GM23338 (cell line): ENCODE measurements at regions not wholly inside any gene's neighbourhood (a gene's known extent, or its start where the extent isn't known, plus 50 kb on each side); places are given as distances from the start of the nearest gene placed in this dataset.

Experiments
- ATAC-seq: fragments of 200-7000 bp; cut with Tn5 transposase; 3 replicates; pipeline ENCODE4 v1.9.1; 2020
- DNase-seq: peaks from one replicate; pipeline ENCODE4 v3.0.0-alpha.2; 2015; ENCODE audit warnings: low spot score
- H2AFZ ChIP-seq: fragments of 200-600 bp; sonication (generic); 2 replicates; pipeline ENCODE4 v1.8.0; 2016; ENCODE audit warnings: antibody characterized with exemption, mild to moderate bottlenecking, moderate library complexity
- H3F3A ChIP-seq: fragments of 200-600 bp; sonication (generic); replicated peaks from 2 replicates; pipeline ENCODE4 v1.8.0; 2017; ENCODE audit warnings: antibody characterized with exemption, mixed run types, low read depth
- H3K27ac ChIP-seq: fragments of 200-600 bp; sonication (generic); 2 replicates; pipeline ENCODE4 v1.6.1; 2016; ENCODE audit warnings: low read depth
- H3K27me3 ChIP-seq: fragments of 200-600 bp; sonication (generic); 2 replicates; pipeline ENCODE4 v1.8.0; 2016; ENCODE audit warnings: mild to moderate bottlenecking, mixed run types, moderate library complexity; ENCODE audit not compliant: insufficient read depth
- H3K36me3 ChIP-seq: fragments of 200-600 bp; sonication (generic); 2 replicates; pipeline ENCODE4 v1.8.0; 2016; ENCODE audit warnings: mild to moderate bottlenecking; ENCODE audit not compliant: insufficient read depth
- H3K4me1 ChIP-seq: fragments of 200-600 bp; sonication (generic); 2 replicates; pipeline ENCODE4 v1.8.0; 2016; ENCODE audit warnings: mild to moderate bottlenecking, moderate library complexity; ENCODE audit not compliant: insufficient read depth
- H3K4me2 ChIP-seq: fragments of 200-600 bp; sonication (generic); 2 replicates; pipeline ENCODE4 v1.7.1; 2017; ENCODE audit warnings: mixed run types
- H3K4me3 ChIP-seq: fragments of 200-600 bp; sonication (generic); 2 replicates; pipeline ENCODE4 v1.6.1; 2016; ENCODE audit warnings: mixed run types
- H3K79me2 ChIP-seq: fragments of 200-600 bp; sonication (generic); replicated peaks from 2 replicates; pipeline ENCODE4 v1.8.0; 2017; ENCODE audit warnings: mild to moderate bottlenecking; ENCODE audit not compliant: insufficient read depth
- H3K9me2 ChIP-seq: fragments of 200-600 bp; sonication (generic); 2 replicates; pipeline ENCODE4 v1.8.0; 2017; ENCODE audit not compliant: insufficient read depth
- H4K20me1 ChIP-seq: fragments of 200-600 bp; sonication (generic); replicated peaks from 2 replicates; pipeline ENCODE4 v1.8.0; 2017; ENCODE audit warnings: mild to moderate bottlenecking; ENCODE audit not compliant: insufficient read depth
- H3K27ac Mint-ChIP-seq: 2 replicates; pipeline ENCODE4 v1.8.0; 2020; ENCODE audit warnings: inconsistent platforms, mild to moderate bottlenecking, moderate library complexity, mixed read lengths
- H3K27me3 Mint-ChIP-seq: 3 replicates; pipeline ENCODE4 v1.8.0; 2022; ENCODE audit warnings: low read depth, mild to moderate bottlenecking, moderate library complexity, mixed read lengths, inconsistent platforms; ENCODE audit not compliant: insufficient read depth, poor library complexity
- H3K36me3 Mint-ChIP-seq: 3 replicates; pipeline ENCODE4 v1.8.0; 2021; ENCODE audit warnings: low read depth, mild to moderate bottlenecking, inconsistent platforms, moderate library complexity, mixed read lengths
- H3K4me1 Mint-ChIP-seq: 3 replicates; pipeline ENCODE4 v1.8.0; 2020; ENCODE audit warnings: mild to moderate bottlenecking, inconsistent platforms, mixed read lengths
- H3K4me3 Mint-ChIP-seq: 3 replicates; pipeline ENCODE4 v1.8.0; 2021; ENCODE audit warnings: moderate library complexity, mild to moderate bottlenecking, inconsistent platforms, mixed read lengths
- H3K9me3 Mint-ChIP-seq: 3 replicates; pipeline ENCODE4 v1.8.0; 2020; ENCODE audit warnings: moderate library complexity, mild to moderate bottlenecking, inconsistent platforms, mixed read lengths
- CREB1 ChIP-seq: fragments of 250-450 bp; sonication (Bioruptor Pico); IDR thresholded peaks from 2 replicates; pipeline ENCODE4 v1.5.0; 2020; ENCODE audit warnings: low read depth, mild to moderate bottlenecking, moderate library complexity
- CTCF ChIP-seq, 2 experiments: fragments of 200-600 bp in 1 of 2; sonication (generic) in 1 of 2; conservative IDR thresholded peaks; 2 replicates each; pipeline versions ENCODE4 v1.5.1 to v1.6.1; 2016 to 2017; ENCODE audit warnings: antibody characterized with exemption in 2 of 2, low read depth in 2 of 2, mild to moderate bottlenecking in 2 of 2, moderate library complexity in 1 of 2
- ETS1 ChIP-seq: IDR thresholded peaks from 2 replicates; pipeline ENCODE4 v1.6.1; 2016; ENCODE audit warnings: antibody characterized with exemption
- EZH2 ChIP-seq: fragments of 200-600 bp; sonication (generic); IDR thresholded peaks from one replicate; pipeline ENCODE4 v1.8.0; 2017; ENCODE audit warnings: antibody characterized with exemption, mild to moderate bottlenecking, low read depth; ENCODE audit not compliant: unreplicated experiment
- EZH2phosphoT487 ChIP-seq: fragments of 200-600 bp; sonication (generic); IDR thresholded peaks from one replicate; pipeline ENCODE4 v1.8.1; 2018; ENCODE audit warnings: antibody characterized with exemption; ENCODE audit not compliant: unreplicated experiment
- JUNB ChIP-seq: IDR thresholded peaks from one replicate; pipeline ENCODE4 v1.6.1; 2016; ENCODE audit warnings: antibody characterized with exemption; ENCODE audit not compliant: unreplicated experiment
- NANOG ChIP-seq: IDR thresholded peaks from 2 replicates; pipeline ENCODE4 v1.6.1; 2016; ENCODE audit warnings: antibody characterized with exemption, borderline replicate concordance
- POLR2AphosphoS5 ChIP-seq: IDR thresholded peaks from 2 replicates; pipeline ENCODE4 v1.6.1; 2016; ENCODE audit warnings: antibody characterized with exemption, low read depth
- REST ChIP-seq: IDR thresholded peaks from one replicate; pipeline ENCODE4 v1.6.1; 2018; ENCODE audit warnings: antibody characterized with exemption; ENCODE audit not compliant: unreplicated experiment
- STAT1 ChIP-seq: IDR thresholded peaks from one replicate; pipeline ENCODE4 v1.6.1; 2016; ENCODE audit warnings: antibody characterized with exemption; ENCODE audit not compliant: unreplicated experiment
- ZNF114 ChIP-seq: fragments of 250-450 bp; sonication (Bioruptor Pico); IDR thresholded peaks from 2 replicates; pipeline ENCODE4 v1.5.0; 2020; ENCODE audit warnings: mild to moderate bottlenecking, moderate library complexity
- ZNF331 ChIP-seq: fragments of 250-450 bp; sonication (Bioruptor Pico); IDR thresholded peaks from 2 replicates; pipeline ENCODE4 v1.5.0; 2020; ENCODE audit warnings: low read depth, mild to moderate bottlenecking, moderate library complexity
- TF ChIP-seq, protein P1 (sequence below): fragments of 250-450 bp; sonication (Bioruptor Pico); IDR thresholded peaks from 2 replicates; pipeline ENCODE4 v1.5.0; 2020; ENCODE audit warnings: mild to moderate bottlenecking, moderate library complexity

GRCh38 chr11:122181893-122182292, 65.9 kb upstream of the BLID start:
- peaks cover 3% of the 10 kb centered on the region for H3K27me3 Mint-ChIP-seq
- DNase-seq (no peak), ATAC-seq (no peak)
- Histone ChIP-seq H3K27me3 (no peaks in the 10 kb centered on the region), H3K4me1 (peaks cover 16% of the 10 kb centered on the region), H3K4me3 (no peak overlapping the region), H2AFZ (no peak overlapping the region), H3F3A (no peaks in the 10 kb centered on the region), H3K79me2 (no peaks in the 10 kb centered on the region), H3K36me3 (no peaks in the 10 kb centered on the region), H4K20me1 (no peaks in the 10 kb centered on the region), H3K9me2 (no peaks in the 10 kb centered on the region), H3K27ac (no peak overlapping the region), H3K4me2 (no peak overlapping the region)
- H3K27ac Mint-ChIP-seq = no peak overlapping the region
- H3K36me3 Mint-ChIP-seq = no peaks in the 10 kb centered on the region
- no peak for TF ChIP-seq STAT1
- TF ChIP-seq ZNF331 = no peak
- TF ChIP-seq JUNB = no peak
- no peak for TF ChIP-seq ETS1
- TF ChIP-seq, protein P1, sequence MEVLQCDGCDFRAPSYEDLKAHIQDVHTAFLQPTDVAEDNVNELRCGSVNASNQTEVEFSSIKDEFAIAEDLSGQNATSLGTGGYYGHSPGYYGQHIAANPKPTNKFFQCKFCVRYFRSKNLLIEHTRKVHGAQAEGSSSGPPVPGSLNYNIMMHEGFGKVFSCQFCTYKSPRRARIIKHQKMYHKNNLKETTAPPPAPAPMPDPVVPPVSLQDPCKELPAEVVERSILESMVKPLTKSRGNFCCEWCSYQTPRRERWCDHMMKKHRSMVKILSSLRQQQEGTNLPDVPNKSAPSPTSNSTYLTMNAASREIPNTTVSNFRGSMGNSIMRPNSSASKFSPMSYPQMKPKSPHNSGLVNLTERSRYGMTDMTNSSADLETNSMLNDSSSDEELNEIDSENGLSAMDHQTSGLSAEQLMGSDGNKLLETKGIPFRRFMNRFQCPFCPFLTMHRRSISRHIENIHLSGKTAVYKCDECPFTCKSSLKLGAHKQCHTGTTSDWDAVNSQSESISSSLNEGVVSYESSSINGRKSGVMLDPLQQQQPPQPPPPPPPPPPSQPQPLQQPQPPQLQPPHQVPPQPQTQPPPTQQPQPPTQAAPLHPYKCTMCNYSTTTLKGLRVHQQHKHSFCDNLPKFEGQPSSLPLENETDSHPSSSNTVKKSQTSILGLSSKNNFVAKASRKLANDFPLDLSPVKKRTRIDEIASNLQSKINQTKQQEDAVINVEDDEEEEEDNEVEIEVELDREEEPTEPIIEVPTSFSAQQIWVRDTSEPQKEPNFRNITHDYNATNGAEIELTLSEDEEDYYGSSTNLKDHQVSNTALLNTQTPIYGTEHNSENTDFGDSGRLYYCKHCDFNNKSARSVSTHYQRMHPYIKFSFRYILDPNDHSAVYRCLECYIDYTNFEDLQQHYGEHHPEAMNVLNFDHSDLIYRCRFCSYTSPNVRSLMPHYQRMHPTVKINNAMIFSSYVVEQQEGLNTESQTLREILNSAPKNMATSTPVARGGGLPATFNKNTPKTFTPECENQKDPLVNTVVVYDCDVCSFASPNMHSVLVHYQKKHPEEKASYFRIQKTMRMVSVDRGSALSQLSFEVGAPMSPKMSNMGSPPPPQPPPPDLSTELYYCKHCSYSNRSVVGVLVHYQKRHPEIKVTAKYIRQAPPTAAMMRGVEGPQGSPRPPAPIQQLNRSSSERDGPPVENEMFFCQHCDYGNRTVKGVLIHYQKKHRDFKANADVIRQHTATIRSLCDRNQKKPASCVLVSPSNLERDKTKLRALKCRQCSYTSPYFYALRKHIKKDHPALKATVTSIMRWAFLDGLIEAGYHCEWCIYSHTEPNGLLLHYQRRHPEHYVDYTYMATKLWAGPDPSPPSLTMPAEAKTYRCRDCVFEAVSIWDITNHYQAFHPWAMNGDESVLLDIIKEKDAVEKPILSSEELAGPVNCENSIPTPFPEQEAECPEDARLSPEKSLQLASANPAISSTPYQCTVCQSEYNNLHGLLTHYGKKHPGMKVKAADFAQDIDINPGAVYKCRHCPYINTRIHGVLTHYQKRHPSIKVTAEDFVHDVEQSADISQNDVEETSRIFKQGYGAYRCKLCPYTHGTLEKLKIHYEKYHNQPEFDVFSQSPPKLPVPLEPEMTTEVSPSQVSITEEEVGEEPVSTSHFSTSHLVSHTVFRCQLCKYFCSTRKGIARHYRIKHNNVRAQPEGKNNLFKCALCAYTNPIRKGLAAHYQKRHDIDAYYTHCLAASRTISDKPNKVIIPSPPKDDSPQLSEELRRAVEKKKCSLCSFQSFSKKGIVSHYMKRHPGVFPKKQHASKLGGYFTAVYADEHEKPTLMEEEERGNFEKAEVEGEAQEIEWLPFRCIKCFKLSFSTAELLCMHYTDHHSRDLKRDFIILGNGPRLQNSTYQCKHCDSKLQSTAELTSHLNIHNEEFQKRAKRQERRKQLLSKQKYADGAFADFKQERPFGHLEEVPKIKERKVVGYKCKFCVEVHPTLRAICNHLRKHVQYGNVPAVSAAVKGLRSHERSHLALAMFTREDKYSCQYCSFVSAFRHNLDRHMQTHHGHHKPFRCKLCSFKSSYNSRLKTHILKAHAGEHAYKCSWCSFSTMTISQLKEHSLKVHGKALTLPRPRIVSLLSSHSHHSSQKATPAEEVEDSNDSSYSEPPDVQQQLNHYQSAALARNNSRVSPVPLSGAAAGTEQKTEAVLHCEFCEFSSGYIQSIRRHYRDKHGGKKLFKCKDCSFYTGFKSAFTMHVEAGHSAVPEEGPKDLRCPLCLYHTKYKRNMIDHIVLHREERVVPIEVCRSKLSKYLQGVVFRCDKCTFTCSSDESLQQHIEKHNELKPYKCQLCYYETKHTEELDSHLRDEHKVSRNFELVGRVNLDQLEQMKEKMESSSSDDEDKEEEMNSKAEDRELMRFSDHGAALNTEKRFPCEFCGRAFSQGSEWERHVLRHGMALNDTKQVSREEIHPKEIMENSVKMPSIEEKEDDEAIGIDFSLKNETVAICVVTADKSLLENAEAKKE (CRISPR knock-in tag) = no peak
- no peak for TF ChIP-seq NANOG
- TF ChIP-seq CTCF (conservative IDR thresholded peaks at IDR 0.05; ENCODE audit: low read depth in 2 of 2) = no peak
- TF ChIP-seq EZH2phosphoT487 = no peak
- no peak for TF ChIP-seq POLR2AphosphoS5
- TF ChIP-seq ZNF114 (CRISPR knock-in tag) = no peak
- no peak for TF ChIP-seq EZH2
- no peak for TF ChIP-seq REST
- no peak for TF ChIP-seq CREB1 (CRISPR knock-in tag)
- peaks cover 14% of the 10 kb centered on the region for H3K4me1 Mint-ChIP-seq
- H3K4me3 Mint-ChIP-seq = no peak overlapping the region
- no peaks in the 10 kb centered on the region for H3K9me3 Mint-ChIP-seq
